HL-60 (cell line): ENCODE measurements at regions not wholly inside any gene's neighbourhood (a gene's known extent, or its start where the extent isn't known, plus 50 kb on each side); places are given as distances from the start of the nearest gene placed in this dataset.

Source experiments
- CTCF ChIP-seq: IDR thresholded peaks from one replicate; pipeline ENCODE4 v1.5.1; 2011; ENCODE audit warnings: low read length, control low read depth, inconsistent platforms; ENCODE audit not compliant: insufficient read depth
- POLR2AphosphoS5 ChIP-seq: IDR thresholded peaks from 2 replicates; pipeline ENCODE4 v1.6.1; 2012; ENCODE audit warnings: low read depth

- no peak for TF ChIP-seq CTCF
- TF ChIP-seq POLR2AphosphoS5: no peak
These were observed 563.5 kb downstream of the EDEM1 start for GRCh38 chr3:5750874-5751640.
